ENCODE measurements at regions not wholly inside any gene's neighbourhood (a gene's known extent, or its start where the extent isn't known, plus 50 kb on each side); places are given as distances from the start of the nearest gene placed in this dataset.
A peak's percentile ranks its signal among the peaks of the same experiment; 100 is the strongest.

- TF ChIP-seq GATA2 (IDR thresholded peaks at IDR 0.05; ENCODE audit: low read depth, low read length): no peak
- no peak for TF ChIP-seq GATA3 (IDR thresholded peaks at IDR 0.05; ENCODE audit: low read depth, low read length)
Observed at GRCh38 chr2:58911877-58912276, 670.8 kb upstream of the FANCL start.

GRCh38 chr2:58908501-58909154, 667.5 kb upstream of the FANCL start:
- TF ChIP-seq GATA3 (IDR thresholded peaks at IDR 0.05; ENCODE audit: low read depth, low read length) (no peak), GATA2 (IDR thresholded peaks at IDR 0.05; ENCODE audit: low read depth, low read length) (no peak)

GRCh38 chr2:58907644-58908043, 666.5 kb upstream of the FANCL start:
- TF ChIP-seq GATA2 (IDR thresholded peaks at IDR 0.05; ENCODE audit: low read depth, low read length) (no peak), GATA3 (IDR thresholded peaks at IDR 0.05; ENCODE audit: low read depth, low read length) (no peak)

- TF ChIP-seq GATA2 (IDR thresholded peaks at IDR 0.05; ENCODE audit: low read depth, low read length): no peak
- no peak for TF ChIP-seq GATA3 (IDR thresholded peaks at IDR 0.05; ENCODE audit: low read depth, low read length)
Observed at GRCh38 chr2:58906081-58906645, 665.0 kb upstream of the FANCL start.

- no peak for TF ChIP-seq GATA2 (IDR thresholded peaks at IDR 0.05; ENCODE audit: low read depth, low read length)
Observed at GRCh38 chr2:58904095-58904494, 663.0 kb upstream of the FANCL start.

- TF ChIP-seq GATA3 (IDR thresholded peaks at IDR 0.05; ENCODE audit: low read depth, low read length): no peak
- no peak for TF ChIP-seq GATA2 (IDR thresholded peaks at IDR 0.05; ENCODE audit: low read depth, low read length)
Observed at GRCh38 chr2:58903427-58903826, 662.3 kb upstream of the FANCL start.

GRCh38 chr2:58900246-58901027, 659.3 kb upstream of the FANCL start:
- no peak for TF ChIP-seq GATA3 (IDR thresholded peaks at IDR 0.05; ENCODE audit: low read depth, low read length)

- TF ChIP-seq GATA3 (IDR thresholded peaks at IDR 0.05; ENCODE audit: low read depth, low read length) (no peak), GATA2 (IDR thresholded peaks at IDR 0.05; ENCODE audit: low read depth, low read length) (no peak)
Observed at GRCh38 chr2:58899692-58900091, 658.6 kb upstream of the FANCL start.

- TF ChIP-seq GATA2 (IDR thresholded peaks at IDR 0.05; ENCODE audit: low read depth, low read length): no peak
- TF ChIP-seq GATA3 (IDR thresholded peaks at IDR 0.05; ENCODE audit: low read depth, low read length): no peak
Observed at GRCh38 chr2:58896638-58897037, 655.5 kb upstream of the FANCL start.

GRCh38 chr2:58895857-58896256, 654.7 kb upstream of the FANCL start:
- no peak for TF ChIP-seq GATA2 (IDR thresholded peaks at IDR 0.05; ENCODE audit: low read depth, low read length)
- TF ChIP-seq GATA3 (IDR thresholded peaks at IDR 0.05; ENCODE audit: low read depth, low read length): no peak

- TF ChIP-seq GATA2 (IDR thresholded peaks at IDR 0.05; ENCODE audit: low read depth, low read length) (no peak), GATA3 (IDR thresholded peaks at IDR 0.05; ENCODE audit: low read depth, low read length) (no peak)
Observed at GRCh38 chr2:58893656-58894351, 652.7 kb upstream of the FANCL start.

- TF ChIP-seq GATA3 (IDR thresholded peaks at IDR 0.05; ENCODE audit: low read depth, low read length) (no peak), GATA2 (IDR thresholded peaks at IDR 0.05; ENCODE audit: low read depth, low read length) (no peak)
Observed at GRCh38 chr2:58891828-58892377, 650.8 kb upstream of the FANCL start.

GRCh38 chr2:58890865-58891525, 649.9 kb upstream of the FANCL start:
- TF ChIP-seq GATA3 (IDR thresholded peaks at IDR 0.05; ENCODE audit: low read depth, low read length): no peak
- TF ChIP-seq GATA2 (IDR thresholded peaks at IDR 0.05; ENCODE audit: low read depth, low read length): no peak

GRCh38 chr2:58886009-58886408, 644.9 kb upstream of the FANCL start:
- peak; percentile 90 for TF ChIP-seq GATA3 (IDR thresholded peaks at IDR 0.05; ENCODE audit: low read depth, low read length)
- TF ChIP-seq GATA2 (IDR thresholded peaks at IDR 0.05; ENCODE audit: low read depth, low read length): peak; percentile 59
